DMS153 treated with DMSO at 0.1 percent for 48 hours (cell line): ENCODE measurements at regions not wholly inside any gene's neighbourhood (a gene's known extent, or its start where the extent isn't known, plus 50 kb on each side); places are given as distances from the start of the nearest gene placed in this dataset.
"Not testable (repeated sequence)": the region's sequence is repeated elsewhere in the genome, so short reads cannot be mapped to it uniquely, and the experiment has no call there.

Source experiments
- DNase-seq: peaks from one replicate; lab custom pipeline; 2025; ENCODE audit not compliant: unreplicated experiment; lab: John Stamatoyannopoulos, UW

DNA sequence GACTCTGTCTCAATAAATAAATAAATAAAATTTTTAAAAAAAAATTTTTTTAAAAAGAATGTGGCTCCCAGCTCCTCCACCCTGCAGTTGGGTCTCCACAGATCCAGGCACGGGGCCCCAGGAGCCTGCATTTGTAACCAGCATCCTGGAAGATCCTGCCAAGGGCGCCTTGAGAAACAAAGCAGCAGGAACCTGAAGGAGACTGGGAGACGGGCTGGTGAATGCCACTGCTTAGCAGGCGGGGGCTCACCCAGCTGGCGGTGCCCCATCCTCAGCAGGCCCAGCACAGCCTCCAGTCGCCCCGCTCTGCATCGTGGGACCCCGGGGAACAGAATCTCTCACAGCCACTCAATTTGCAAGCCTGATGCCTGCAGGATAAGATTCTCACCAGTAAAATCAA is 187.5 kb upstream of the SALL3 start:
- DNase-seq = no peak

DNA sequence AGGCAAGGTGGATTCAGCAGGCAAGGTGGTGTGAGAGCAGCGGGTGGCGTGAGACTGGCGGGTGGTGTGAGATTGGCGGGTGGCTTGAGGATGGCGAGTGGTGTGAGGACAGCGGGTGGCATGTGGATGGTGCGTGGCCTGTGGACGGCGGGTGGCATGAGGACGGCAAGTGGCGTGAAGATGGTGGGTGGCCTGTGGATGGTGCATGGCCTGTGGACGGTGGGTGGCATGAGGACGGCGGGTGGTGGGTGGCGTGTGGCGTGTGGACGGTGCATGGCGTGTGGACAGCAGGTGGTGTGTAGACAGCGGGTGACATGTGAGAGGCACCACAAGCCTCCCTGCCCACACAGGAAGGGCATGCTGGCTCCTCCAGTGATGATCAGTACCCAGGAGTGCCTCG is 186.9 kb upstream of the SALL3 start:
- no peak for DNase-seq

DNA sequence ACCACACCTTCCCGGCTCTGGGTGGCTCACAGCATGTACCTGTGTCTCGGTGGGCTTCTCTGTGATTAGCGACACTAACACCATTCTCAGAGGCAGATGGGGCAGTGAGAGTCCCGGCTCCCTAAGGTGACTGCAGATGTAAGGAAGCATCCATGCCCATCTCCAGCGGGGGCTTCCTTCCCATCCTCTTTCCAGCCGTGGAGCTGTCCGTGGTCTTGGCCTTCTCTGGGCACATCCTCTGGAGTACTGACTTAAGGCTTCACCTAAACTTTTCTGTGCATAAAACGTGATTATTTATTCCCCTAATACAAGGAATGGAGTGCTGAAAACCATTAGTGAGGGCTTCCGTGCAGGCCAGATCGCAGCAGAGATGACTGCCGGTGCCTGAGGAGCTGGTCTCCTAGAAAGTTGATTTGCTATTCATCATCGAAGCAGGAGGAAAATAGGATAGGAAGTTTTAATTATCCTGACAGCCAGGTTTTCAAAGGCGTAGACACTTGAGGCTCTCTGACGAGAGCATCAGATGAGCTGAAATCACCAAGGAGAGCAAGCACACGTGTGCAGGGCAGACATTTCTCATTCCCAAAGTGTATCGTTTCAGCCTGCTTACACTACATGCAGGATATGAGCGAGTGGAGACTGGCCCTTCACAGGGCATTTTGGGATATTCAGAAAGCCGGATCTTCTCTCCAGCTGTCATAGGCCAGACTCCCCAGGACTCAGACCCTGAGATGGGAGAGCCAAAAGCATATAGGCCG is 186.1 kb upstream of the SALL3 start:
- DNase-seq = no peak

DNA sequence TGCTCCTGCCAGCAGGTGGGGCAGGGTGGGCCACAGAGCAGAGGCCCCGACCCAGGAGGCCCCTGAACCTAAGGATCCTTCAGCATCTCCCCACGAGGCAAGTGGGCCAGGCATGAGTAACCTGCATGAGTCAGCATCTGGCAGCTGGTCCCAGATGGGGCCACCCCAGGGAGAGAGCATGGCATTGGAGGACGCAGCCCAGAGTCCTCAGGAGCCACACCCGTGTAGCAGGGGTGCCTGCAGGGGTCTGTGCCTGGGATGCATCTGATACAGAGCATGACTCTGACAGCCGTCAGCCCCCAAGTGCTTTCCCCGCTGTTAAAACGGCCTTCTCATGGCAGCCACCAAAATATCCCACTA is 185.6 kb upstream of the SALL3 start:
- DNase-seq = no peak

DNA sequence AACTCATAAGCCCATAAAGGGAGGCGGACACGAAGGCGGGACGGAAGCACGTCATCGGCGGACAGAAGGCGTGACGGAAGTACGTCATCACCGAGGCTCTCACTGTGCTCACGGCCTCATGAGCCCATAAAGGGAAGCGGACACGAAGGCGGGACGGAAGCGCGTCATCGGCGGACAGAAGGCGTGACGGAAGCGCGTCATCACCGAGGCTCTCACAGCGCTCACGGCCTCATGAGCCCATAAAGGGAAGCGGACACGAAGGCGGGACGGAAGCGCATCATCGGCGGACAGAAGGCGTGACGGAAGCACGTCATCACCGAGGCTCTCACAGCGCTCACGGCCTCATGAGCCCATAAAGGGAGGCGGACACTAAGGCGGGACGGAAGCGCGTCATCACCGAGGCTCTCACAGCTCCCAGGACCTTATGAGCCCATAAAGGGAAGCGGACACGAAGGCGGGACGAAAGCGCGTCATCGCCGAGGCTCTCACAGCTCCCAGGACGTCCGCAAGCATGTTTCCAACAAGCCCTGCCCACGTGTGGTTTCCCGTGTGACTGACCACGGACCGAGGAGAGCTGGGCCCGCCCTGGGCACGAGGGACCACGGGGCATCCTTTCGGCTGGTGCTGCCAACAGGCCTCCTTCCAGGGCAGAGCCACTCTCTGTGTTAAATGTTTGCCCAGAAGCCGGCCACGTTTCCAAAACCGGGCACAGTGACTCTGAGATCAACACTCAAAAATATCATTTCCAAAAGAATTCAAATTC is 182.7 kb upstream of the SALL3 start:
- no peak for DNase-seq

DNA sequence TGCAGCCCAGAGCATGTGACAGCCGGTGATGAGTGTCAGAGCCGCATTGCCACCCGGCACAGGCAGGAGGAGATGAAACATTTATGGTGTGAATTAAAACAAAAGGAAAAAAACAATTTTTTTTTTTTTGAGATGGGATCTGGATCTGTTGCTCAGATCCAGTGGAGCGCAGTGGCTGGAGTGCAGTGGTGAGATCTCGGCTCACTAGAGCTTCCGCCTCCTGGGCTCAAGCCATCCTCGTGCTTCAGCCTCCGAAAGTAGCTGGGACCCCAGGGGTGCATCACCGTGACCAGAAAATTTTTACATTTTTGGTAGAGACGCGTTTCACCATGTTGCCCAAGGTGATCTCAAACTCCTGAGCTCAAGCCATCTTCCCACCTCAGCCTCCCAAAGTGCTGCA is 182.1 kb upstream of the SALL3 start:
- no peak for DNase-seq

DNA sequence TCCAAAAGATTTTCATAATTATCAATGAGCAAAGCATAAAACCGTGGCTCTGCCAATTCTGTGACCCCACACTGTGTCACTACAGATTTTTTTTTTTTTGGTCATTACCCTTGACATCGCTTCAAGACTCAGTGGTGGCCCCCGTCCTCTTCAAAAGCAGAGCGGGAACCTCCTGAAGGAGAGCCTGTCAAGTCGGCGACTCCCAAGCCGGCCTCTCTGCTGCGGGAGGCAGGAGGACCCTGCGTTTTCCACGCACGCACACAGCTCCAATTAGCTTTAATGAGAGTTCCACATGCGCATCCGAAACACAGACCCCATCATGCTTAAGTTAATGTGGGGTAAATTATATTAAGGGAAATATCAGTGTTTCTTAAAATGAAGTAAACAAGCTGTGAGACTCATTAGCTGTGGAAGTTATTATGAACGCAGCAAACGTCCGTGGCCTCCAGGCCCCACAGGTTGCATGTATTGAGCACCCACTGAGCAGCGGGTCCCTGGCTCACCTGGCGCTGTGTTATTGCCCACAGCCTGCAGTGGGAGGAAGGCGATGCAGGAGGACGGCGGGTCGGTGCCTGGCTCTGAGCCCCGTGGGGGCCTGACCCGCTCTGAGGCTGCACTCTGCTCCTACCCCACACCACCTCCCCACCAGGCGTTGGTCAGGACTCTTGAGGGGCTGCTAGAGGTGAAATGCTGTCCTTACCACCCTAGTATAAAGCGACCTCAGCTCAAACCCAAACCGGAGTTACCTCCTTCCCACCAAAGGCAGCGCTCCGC is 181.0 kb upstream of the SALL3 start:
- no peak for DNase-seq

DNA sequence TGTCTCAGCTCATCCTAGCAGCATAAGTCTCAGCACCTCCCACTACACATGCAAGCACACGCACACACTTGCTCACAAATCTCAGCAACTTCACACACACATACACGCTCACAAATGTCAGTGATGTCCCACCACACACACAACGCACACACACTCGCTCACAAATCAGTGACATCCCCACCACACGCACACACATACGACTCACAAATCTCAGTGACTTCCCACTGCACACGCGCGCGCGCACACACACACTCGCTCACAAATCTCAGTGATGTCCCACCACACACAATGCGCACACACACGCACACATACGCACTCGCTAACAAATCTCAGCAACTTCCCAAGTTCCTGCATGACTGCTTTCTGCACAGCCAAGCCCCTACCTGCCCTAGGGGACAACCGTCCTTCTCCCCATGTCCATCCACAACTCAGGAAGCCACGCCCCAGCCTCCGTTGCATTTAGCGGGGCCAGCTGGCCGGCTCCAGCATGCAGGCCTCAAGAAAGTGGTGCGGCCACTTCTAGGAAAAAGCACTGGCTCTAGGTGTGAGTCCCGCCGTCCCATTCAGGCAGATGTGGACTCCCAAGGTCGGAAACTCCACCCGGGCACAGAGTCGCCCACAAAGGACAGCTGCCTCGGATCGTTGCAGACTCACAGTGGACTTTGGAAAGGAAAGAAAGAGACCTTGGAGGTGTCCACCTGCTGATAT is 180.1 kb upstream of the SALL3 start:
- DNase-seq = no peak

DNA sequence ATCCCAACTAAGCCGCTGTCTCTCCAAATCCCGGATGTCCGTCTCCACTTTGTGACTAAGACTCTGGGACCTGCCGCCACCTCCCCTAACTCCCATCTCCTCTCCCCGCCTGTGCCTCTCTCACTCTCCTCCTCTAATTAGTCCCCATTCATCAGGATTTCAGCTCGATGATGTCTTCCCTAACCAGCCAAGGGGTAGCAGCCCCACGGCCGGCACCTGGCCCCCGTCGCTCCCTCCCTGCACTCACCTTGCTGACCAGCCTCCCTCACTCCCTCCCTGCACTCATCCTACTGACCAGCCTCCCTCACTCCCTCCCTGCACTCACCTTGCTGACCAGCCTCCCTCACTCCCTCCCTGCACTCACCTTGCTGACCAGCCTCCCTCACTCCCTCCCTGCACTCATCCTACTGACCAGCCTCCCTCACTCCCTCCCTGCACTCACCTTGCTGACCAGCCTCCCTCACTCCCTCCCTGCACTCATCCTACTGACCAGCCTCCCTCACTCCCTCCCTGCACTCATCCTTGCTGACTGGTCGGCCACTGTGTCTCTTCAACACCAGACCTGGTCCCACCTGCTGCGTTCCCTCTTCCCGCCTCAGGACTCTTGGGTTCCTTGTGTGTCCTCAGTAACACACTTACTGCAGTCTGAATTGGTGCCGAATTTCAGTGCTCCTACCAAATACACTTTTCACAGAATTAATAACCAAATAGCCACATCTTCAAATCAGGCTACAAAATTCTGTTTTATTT is 179.3 kb upstream of the SALL3 start:
- DNase-seq = not testable (repeated sequence)

DNA sequence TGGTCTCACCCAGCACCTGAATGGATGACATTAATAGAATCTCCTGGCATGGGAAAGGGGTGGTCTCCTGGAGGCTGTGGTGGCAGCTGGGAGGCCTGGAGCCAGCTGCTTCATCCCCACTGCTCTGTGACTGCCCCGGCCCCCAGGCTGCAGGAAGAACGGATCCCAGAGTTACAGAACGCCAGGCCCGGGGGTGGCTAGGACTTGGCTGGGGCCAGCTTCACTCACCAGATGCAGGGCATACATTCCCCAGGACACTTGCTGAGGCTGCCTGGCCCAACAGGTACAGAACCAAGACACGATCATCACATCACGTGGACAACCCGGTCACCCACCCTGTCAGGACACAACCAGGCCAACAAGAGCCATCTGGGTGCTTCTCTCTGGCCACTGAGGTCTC is 178.6 kb upstream of the SALL3 start:
- DNase-seq = no peak

DNA sequence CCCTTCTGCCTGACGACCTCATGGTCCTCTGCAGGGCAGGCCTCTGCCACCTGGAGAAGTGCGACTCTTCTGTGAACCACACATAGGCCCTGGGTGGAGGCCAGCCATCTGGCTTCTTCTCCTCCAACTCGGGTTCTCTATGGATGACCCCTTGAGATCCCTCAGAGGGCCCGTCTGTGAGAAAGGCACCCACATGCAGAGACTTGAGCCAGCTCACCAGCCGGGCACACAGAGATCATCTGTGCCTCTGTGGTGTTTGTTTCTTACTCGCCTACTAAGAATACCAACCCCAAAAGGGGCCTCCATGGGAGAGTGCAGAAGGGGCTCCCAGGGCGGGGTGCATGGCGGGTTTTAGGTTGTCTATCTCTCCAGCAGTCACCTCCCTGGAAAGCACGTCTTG is 176.5 kb upstream of the SALL3 start:
- DNase-seq = no peak

DNA sequence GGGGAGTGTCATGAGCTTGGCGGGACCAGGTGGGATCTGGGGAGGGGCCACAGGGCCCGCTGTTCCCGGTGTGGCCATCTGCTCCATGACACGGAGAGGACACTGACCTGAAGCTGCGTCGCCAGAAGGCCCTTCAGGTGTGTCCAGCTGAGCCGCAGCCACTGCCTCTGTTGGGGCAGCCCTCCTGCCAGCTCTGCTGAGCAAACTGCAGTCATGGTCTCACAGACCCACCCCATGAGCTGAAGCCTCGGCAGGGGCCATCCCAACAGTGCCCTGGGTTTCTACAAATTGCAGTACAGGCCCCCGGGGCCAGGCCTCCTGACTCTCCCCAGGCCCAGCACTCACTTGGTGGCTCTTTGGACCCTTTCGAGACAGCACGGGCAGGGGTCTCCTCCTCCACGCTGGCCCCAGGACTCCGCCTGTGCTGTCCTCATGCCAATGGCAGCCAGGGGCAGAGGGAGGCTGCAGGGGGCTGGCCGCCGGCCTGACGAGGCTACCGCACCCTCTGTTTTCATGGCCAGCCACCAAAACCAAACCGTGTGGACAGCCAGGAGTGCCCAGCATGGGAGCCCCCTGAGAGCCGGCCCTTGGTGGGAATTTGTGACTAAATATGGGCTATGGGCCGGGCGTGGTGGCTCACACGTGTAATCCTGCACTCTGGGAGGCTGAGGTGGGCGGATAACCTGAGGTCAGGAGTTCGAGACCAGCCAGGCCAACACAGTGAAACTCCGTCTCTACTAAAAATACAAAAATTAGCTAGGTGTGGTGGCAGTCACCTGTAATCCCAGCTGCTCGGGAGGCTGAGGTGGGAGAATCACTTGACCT is 175.2 kb upstream of the SALL3 start:
- DNase-seq = no peak

DNA sequence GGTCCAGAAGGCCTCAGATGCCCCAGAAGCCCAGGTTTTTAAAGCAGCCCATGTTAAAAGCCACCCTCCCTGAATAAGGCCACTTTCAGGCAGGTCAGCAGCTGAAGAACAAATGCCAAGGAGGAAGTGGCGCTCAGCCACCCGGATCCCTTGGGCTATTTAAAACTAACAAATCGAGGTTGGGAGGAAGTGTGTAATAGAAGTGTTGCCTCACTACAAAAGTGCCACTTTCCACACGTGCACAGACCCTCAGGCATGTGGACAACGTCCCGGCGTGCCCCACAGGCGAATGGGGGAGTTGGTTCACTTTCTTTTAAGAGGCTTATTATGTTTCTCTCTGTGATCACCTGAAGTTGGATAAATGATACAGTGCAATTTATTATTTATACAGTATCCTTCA is 173.8 kb upstream of the SALL3 start:
- no peak for DNase-seq

DNA sequence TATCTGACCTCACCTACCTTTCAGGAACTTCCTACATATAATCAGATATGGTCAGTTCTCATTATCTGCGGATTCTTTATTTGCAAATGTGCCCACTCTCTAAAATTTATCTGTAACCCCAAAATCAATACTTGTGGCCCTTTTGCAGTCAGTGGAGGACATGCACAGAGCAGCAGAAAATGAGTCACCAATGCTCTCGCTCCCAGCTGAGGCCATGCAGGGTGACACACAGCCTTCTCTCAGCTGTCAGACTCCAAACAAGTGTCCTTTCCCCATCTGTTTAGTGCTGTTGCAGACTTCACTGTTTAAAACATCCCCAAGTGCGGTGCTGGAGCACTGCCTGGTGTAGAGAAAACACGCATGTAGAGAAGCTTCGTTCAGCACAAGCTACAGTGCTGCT is 171.9 kb upstream of the SALL3 start:
- DNase-seq = no peak

DNA sequence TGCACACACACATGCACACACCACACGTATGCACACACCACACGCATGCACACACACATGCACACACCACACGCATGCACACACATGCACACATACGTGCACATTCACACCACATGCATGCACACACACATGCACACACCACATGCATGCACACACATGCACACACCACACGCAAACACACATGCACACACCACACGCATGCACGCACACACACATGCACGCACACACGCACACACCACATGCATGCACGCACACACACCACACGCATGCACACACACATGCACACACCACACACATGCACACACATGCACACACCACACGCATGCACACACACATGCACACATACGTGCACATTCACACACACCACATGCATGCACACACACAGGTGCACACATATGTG is 169.8 kb upstream of the SALL3 start:
- no peak for DNase-seq

DNA sequence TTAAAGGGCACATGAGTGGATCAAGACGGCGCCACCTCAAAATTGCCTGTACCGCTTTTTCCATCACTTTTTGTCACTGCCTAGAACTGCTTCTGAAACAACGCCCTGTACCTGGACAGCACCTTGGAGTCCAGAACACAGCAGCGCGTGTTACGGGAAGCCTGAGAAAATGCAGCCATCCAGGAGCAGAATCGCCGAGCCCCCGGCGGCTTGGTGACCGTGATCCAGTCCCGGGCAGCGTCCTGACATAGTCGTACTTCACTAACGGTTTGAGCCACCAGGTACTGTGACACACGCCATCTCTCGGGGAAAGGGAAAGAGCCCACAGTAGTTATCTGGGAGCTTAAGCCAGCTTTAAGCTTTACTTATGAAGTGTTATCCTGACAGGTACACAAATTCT is 168.9 kb upstream of the SALL3 start:
- DNase-seq = no peak

DNA sequence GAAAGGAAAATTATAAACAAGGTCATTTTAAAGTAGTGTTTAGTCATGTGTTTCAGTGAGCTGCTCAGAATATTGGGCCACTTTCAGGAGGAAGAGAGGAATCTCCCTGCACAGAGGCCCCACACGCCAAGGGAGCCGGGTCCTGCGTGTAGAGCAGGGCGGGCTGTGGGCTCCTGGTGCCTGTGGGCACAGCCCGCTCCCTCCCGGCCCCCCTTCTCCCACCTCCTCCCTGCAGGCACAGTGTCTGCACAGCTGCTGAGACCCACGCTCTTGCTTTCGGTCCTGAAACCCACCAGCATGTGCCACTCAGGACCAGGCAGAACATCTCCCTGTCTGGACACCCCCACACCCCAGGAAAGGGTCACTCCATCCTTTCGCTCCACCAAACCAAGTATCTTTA is 167.6 kb upstream of the SALL3 start:
- no peak for DNase-seq

DNA sequence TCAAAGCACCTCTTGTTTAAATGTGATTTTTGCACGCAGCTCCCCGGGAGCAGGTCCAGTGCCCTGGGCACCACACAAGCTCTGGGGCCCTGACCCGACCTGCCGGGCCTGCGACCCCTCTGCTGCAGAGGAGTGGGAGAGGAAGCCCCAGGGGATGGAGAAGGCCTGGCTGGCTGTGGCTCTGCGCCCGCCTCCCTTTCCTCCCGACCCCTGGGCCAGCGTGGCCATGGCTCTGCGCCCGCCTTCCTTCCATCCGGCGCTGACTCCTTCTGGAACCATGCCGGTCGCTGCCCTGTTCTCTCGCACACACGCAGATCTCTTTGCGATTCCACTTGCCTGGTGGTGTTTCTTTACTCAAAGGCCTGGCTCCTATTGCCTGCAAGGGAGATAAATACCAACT is 166.5 kb upstream of the SALL3 start:
- no peak for DNase-seq

DNA sequence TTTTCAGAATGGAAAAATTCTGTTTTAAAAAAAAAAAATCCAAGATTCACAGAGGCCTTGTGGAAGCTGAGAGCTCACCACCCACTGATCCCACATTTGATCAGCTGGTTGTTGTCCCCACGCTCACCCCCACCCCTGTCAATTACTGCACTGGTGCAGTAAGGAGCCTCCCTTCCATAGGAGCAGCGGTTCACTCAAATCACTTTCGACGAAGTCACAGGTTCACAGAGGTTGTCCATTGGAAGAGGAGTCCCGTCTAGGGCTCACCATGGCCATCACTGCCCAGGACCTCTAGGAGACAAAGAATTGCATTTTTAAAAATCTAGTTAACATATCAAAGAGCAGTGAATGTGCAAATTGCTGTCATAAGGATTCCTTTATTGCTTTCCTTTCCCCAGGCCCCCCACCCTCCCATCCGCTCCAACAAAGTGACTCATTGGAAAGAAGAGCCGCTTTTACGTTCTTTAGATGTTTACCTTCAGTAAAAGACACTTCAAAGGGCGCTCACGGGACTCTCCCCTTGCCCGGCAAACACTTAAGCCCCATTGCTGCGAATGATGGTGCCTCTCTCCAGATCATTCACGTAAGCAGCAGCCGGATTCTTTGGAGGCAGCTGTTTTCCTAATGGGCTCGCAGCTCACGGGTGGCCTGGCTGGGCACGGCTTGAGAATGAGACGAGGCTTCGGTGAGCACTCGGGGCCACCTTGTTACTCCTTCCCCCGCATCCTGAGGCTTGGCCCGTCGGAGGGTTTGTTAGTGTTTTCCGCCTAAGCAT is 165.5 kb upstream of the SALL3 start:
- peak; percentile 43 for DNase-seq
